MG63 (cell line): ENCODE measurements at regions not wholly inside any gene's neighbourhood (a gene's known extent, or its start where the extent isn't known, plus 50 kb on each side); places are given as distances from the start of the nearest gene placed in this dataset.

Experiments used
- DNase-seq: peaks from one replicate; pipeline ENCODE4 v3.0.0-alpha.2; 2020
- H3K27me3 ChIP-seq: fragments of 250-450 bp; sonication (Bioruptor Pico); 2 replicates; pipeline ENCODE4 v1.5.1; 2020; ENCODE audit warnings: mild to moderate bottlenecking, moderate library complexity
- H3K36me3 ChIP-seq: fragments of 250-450 bp; sonication (Bioruptor Pico); 2 replicates; pipeline ENCODE4 v1.5.1; 2020; ENCODE audit warnings: mild to moderate bottlenecking, moderate library complexity
- H3K4me3 ChIP-seq: fragments of 250-450 bp; sonication (Bioruptor Pico); 2 replicates; pipeline ENCODE4 v1.5.1; 2020; ENCODE audit warnings: mild to moderate bottlenecking, moderate library complexity
- H3K9me3 ChIP-seq: fragments of 250-450 bp; sonication (Bioruptor Pico); 2 replicates; pipeline ENCODE4 v1.5.1; 2020; ENCODE audit warnings: mild to moderate bottlenecking, moderate library complexity

GRCh38 chr17:53891726-53892125 lies 69.0 kb downstream of the KIF2B start:
- no peaks in the 10 kb centered on the region for H3K27me3 ChIP-seq
- DNase-seq, result no peak
- H3K36me3 ChIP-seq, result no peaks in the 10 kb centered on the region
- peaks cover 3% of the 10 kb centered on the region; the same call in 1 of the 2 replicates for H3K9me3 ChIP-seq
- no peak overlapping the region for H3K4me3 ChIP-seq

GRCh38 chr17:53892222-53892621 lies 69.5 kb downstream of the KIF2B start:
- H3K27me3 ChIP-seq, result no peaks in the 10 kb centered on the region
- H3K4me3 ChIP-seq, result no peak overlapping the region
- DNase-seq, result no peak
- peaks cover 3% of the 10 kb centered on the region; the same call in 1 of the 2 replicates for H3K9me3 ChIP-seq
- no peaks in the 10 kb centered on the region for H3K36me3 ChIP-seq

GRCh38 chr17:53894591-53894990 lies 71.9 kb downstream of the KIF2B start:
- Histone ChIP-seq H3K9me3 (no peaks in the 10 kb centered on the region), H3K36me3 (no peaks in the 10 kb centered on the region), H3K4me3 (no peak overlapping the region), H3K27me3 (no peaks in the 10 kb centered on the region)
- no peak for DNase-seq

GRCh38 chr17:53896047-53896446 lies 73.3 kb downstream of the KIF2B start:
- Histone ChIP-seq H3K27me3 (no peaks in the 10 kb centered on the region), H3K9me3 (no peaks in the 10 kb centered on the region), H3K4me3 (no peak overlapping the region), H3K36me3 (no peaks in the 10 kb centered on the region)
- DNase-seq, result no peak

GRCh38 chr17:53900951-53901350 lies 78.2 kb downstream of the KIF2B start:
- H3K27me3 ChIP-seq, result no peaks in the 10 kb centered on the region
- H3K4me3 ChIP-seq, result no peak overlapping the region
- DNase-seq, result no peak
- no peaks in the 10 kb centered on the region for H3K9me3 ChIP-seq
- no peaks in the 10 kb centered on the region for H3K36me3 ChIP-seq

DNA sequence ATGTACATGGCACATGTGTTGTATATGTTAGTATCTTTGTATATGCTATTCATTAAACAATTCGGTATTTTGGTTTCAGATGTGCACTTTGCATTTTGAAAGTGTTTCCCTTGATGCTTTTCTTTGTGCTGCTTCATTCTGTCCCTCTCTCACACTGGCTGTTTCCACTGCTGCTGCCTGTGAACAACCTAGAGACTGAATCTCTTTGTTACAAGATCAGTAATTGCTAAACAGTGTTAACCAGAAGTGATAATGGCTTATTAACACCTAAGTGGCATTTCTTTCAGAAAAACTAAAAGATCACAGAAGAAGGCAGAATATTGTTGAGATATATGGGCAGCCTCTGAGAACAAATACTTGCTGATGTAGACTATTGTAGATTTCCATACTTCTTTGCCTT lies 84.7 kb downstream of the KIF2B start:
- H3K36me3 ChIP-seq, result no peaks in the 10 kb centered on the region
- H3K4me3 ChIP-seq, result no peak overlapping the region
- no peak for DNase-seq
- no peaks in the 10 kb centered on the region for H3K27me3 ChIP-seq
- no peaks in the 10 kb centered on the region for H3K9me3 ChIP-seq

- no peak overlapping the region for H3K4me3 ChIP-seq
- no peaks in the 10 kb centered on the region for H3K27me3 ChIP-seq
- H3K36me3 ChIP-seq, result no peaks in the 10 kb centered on the region
- no peaks in the 10 kb centered on the region for H3K9me3 ChIP-seq
- DNase-seq, result no peak
Measured at GRCh38 chr17:53909802-53910201, 87.1 kb downstream of the KIF2B start.

GRCh38 chr17:53912117-53912516 lies 89.4 kb downstream of the KIF2B start:
- Histone ChIP-seq H3K36me3 (no peaks in the 10 kb centered on the region), H3K27me3 (no peaks in the 10 kb centered on the region), H3K4me3 (no peak overlapping the region), H3K9me3 (no peaks in the 10 kb centered on the region)
- DNase-seq, result no peak

- no peak for DNase-seq
- H3K27me3 ChIP-seq, result no peaks in the 10 kb centered on the region
- no peaks in the 10 kb centered on the region for H3K36me3 ChIP-seq
- no peaks in the 10 kb centered on the region for H3K9me3 ChIP-seq
- no peak overlapping the region for H3K4me3 ChIP-seq
Measured at GRCh38 chr17:53919356-53919755, 96.6 kb downstream of the KIF2B start.

DNA sequence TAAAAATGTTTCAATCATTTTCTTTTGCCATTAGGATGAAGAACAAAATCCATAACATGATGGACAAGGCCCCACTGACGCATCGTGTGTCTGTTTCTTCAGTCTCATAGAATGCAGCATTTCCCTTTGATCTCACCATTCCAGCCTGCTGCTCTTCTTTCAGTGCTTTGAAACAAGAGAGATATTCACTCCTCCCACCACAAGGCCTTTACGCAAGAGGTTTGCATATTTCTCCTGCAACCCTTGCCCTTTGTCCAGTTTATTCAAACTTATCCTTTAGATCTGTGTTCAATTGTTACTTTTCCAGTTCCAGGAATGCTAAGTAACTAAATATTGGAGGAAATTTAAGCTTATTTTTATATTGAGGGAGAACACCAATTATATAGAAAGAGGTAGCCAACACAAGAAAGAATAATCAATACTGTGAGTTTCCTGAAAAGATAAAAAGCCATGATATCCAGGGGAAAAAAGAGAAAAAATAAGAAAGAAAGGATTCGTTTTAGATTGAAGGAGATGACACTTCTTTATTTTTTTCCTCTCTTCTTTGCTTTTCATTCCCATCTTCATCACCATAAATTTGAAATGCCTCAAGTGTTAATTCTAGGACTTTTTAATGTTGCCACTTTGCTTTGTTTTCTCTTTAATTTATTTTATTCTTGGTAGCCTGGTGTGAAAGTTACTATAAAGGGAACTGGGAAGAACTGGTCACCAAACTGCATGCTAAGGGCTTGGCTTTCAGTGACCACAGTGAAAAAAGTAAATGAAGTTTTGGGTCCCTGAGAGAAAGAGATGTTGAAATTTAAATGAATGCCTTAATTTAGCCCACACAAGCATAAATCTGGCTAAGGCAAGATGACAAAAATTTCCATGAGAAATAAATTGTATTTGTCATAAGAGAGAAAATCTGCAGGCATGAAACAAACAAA lies 102.1 kb downstream of the KIF2B start:
- no peaks in the 10 kb centered on the region for H3K9me3 ChIP-seq
- H3K36me3 ChIP-seq, result no peaks in the 10 kb centered on the region
- no peak overlapping the region for H3K4me3 ChIP-seq
- H3K27me3 ChIP-seq, result no peaks in the 10 kb centered on the region
- DNase-seq, result no peak

- Histone ChIP-seq H3K27me3 (no peaks in the 10 kb centered on the region), H3K36me3 (no peaks in the 10 kb centered on the region), H3K9me3 (no peaks in the 10 kb centered on the region), H3K4me3 (no peak overlapping the region)
- peak; percentile 3 for DNase-seq
Measured at GRCh38 chr17:53932386-53932785, 109.7 kb downstream of the KIF2B start.

DNA sequence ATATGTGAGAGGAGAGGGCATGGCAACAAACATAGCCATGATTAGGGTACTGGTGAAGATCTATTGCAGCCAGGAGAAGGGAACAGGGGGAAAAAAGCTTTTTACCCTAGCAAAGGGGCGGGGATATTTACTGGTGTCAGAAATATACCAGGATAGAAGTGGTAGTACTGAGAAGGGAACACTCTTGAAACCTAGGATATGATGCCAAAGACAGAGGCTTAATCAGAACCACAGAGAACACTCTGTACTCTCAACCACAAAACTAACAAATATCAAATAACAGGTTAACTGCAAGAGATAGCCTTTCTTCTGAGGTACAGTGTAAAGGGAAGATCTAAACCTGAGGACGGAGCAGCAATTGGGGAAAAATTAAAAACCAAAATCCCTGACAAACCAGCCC lies 112.2 kb downstream of the KIF2B start:
- no peaks in the 10 kb centered on the region for H3K9me3 ChIP-seq
- DNase-seq, result no peak

DNA sequence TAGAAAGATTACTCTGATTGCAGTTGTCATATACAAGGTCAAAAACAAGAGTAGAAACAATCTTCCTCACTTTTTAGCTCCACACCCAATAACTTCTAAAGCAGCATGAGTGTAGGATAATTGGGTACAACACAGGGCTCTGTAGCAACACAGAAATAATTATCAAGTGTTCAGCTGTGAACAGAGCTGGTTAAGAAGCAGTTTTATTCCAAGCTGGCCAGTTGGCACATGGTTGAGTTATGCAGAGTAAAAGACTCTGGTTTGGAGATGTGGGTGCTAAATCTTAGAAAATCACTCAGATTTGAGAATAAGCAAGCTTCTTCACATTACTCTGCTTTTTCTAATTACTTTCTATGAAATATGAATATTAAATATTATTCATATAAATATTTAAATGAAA lies 118.5 kb downstream of the KIF2B start:
- Histone ChIP-seq H3K9me3 (no peaks in the 10 kb centered on the region; the same call in 1 of the 2 replicates), H3K27me3 (no peaks in the 10 kb centered on the region; the same call in 1 of the 2 replicates), H3K4me3 (no peak overlapping the region), H3K36me3 (no peaks in the 10 kb centered on the region)
- no peak for DNase-seq

More for the DNA sequence above, 112.2 kb downstream of the KIF2B start:
- Histone ChIP-seq H3K27me3 (no peaks in the 10 kb centered on the region), H3K36me3 (no peaks in the 10 kb centered on the region), H3K4me3 (no peak overlapping the region)

- Histone ChIP-seq H3K27me3 (no peaks in the 10 kb centered on the region; the same call in 1 of the 2 replicates), H3K9me3 (no peaks in the 10 kb centered on the region; the same call in 1 of the 2 replicates), H3K4me3 (no peak overlapping the region), H3K36me3 (no peaks in the 10 kb centered on the region)
- no peak for DNase-seq
Measured at GRCh38 chr17:53942436-53942835, 119.7 kb downstream of the KIF2B start.

- Histone ChIP-seq H3K36me3 (no peaks in the 10 kb centered on the region), H3K27me3 (no peaks in the 10 kb centered on the region; the same call in 1 of the 2 replicates), H3K4me3 (no peak overlapping the region), H3K9me3 (no peaks in the 10 kb centered on the region; the same call in 1 of the 2 replicates)
- DNase-seq, result no peak
Measured at GRCh38 chr17:53942898-53943297, 120.2 kb downstream of the KIF2B start.

GRCh38 chr17:53948323-53948722 lies 125.6 kb downstream of the KIF2B start:
- no peaks in the 10 kb centered on the region; the same call in 1 of the 2 replicates for H3K9me3 ChIP-seq
- no peaks in the 10 kb centered on the region for H3K36me3 ChIP-seq
- H3K27me3 ChIP-seq, result no peaks in the 10 kb centered on the region
- DNase-seq, result no peak
- H3K4me3 ChIP-seq, result no peak overlapping the region

DNA sequence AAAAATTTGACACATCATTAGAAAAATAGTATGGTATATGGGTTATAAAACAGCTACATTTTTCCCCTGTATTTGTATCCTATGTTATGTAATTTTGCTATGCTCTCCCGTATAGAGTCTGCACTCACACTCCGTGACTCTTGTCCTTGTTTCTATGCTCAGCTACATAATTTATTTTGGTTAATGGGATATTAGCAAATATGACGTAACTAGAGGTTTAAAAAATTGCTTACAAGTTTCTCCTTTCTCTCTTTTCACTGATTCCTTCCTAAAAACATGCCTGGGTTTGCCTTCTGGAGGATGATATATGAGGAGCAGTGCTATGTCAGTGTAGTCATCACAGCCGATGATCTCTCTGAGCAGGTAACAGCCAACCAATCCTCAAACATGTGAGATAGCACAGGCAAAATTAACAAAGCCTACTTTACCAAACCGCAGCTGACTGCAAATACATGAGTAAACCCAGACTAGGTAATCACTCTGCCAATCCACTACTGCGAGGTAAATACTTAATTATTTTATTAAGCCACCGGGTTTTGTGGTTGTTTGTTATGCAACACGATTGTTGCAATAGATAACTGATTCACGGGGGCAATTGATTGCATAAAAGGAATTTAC lies 126.9 kb downstream of the KIF2B start:
- Histone ChIP-seq H3K36me3 (no peaks in the 10 kb centered on the region), H3K9me3 (no peaks in the 10 kb centered on the region), H3K27me3 (no peaks in the 10 kb centered on the region), H3K4me3 (no peak overlapping the region)
- no peak for DNase-seq
